Colonic mucosa (tissue), 4 donors: ENCODE measurements at regions not wholly inside any gene's neighbourhood (a gene's known extent, or its start where the extent isn't known, plus 50 kb on each side); places are given as distances from the start of the nearest gene placed in this dataset.

Source experiments
- DNase-seq: peaks from one replicate; pipeline ENCODE4 v3.0.0-alpha.2; 2020
- H3K27ac ChIP-seq: fragments of 200-600 bp; one replicate; pipeline ENCODE4 v1.8.0; 2021
- H3K27me3 ChIP-seq: fragments of 200-600 bp; one replicate; pipeline ENCODE4 v1.8.0; 2021
- H3K36me3 ChIP-seq: fragments of 200-600 bp; one replicate; pipeline ENCODE4 v1.8.0; 2021
- H3K4me1 ChIP-seq: fragments of 200-600 bp; one replicate; pipeline ENCODE4 v1.8.0; 2021; ENCODE audit warnings: mild to moderate bottlenecking
- H3K4me3 ChIP-seq: fragments of 200-600 bp; one replicate; pipeline ENCODE4 v1.8.0; 2021
- H3K9ac ChIP-seq, 2 donors: one replicate each; pipeline ENCODE4 v1.7.0; 2013; ENCODE audit warnings: control low read depth in 2 of 2, low read depth in 2 of 2, low read length in 2 of 2
- H3K9me3 ChIP-seq: fragments of 200-600 bp; one replicate; pipeline ENCODE4 v1.8.0; 2021
- intact Hi-C: fragments of 100-400 bp; cut with DNase I; formaldehyde crosslinking; loops from one replicate; pipeline ENCODE4 v1.14.1; 2022
- TF ChIP-seq, protein P1 (sequence below): fragments of 200-600 bp; IDR thresholded peaks from one replicate; pipeline ENCODE4 v1.8.0; 2022; ENCODE audit warnings: antibody characterized with exemption, mild to moderate bottlenecking
- donor health status: healthy.
- donor health status: DM: no; HTN: no; CAD: no.
- donor health status: DM: no; HTN: no; CAD: no.

DNA sequence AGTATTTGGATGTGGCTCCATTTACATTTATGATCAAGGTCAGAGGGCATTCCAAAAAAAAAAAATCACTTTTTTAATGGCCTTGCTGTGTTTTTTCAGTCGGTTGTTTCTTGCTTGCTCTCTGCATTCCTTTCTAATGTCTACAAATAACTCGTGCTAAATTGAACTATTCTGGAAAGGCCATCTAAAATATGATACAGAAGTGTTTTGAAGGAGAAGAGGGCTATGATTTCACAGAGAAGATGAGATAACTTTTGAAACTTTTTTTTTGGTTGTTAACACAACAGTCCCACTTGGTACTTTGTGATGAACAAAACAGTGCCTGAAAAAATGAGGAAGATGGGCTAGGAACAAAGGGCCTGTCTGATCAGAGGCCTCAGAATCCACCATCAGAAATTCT lies 156.1 kb upstream of the SMLR1 start:
- TF ChIP-seq, protein P1, sequence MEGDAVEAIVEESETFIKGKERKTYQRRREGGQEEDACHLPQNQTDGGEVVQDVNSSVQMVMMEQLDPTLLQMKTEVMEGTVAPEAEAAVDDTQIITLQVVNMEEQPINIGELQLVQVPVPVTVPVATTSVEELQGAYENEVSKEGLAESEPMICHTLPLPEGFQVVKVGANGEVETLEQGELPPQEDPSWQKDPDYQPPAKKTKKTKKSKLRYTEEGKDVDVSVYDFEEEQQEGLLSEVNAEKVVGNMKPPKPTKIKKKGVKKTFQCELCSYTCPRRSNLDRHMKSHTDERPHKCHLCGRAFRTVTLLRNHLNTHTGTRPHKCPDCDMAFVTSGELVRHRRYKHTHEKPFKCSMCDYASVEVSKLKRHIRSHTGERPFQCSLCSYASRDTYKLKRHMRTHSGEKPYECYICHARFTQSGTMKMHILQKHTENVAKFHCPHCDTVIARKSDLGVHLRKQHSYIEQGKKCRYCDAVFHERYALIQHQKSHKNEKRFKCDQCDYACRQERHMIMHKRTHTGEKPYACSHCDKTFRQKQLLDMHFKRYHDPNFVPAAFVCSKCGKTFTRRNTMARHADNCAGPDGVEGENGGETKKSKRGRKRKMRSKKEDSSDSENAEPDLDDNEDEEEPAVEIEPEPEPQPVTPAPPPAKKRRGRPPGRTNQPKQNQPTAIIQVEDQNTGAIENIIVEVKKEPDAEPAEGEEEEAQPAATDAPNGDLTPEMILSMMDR, result no peak
- H3K9ac ChIP-seq, result no peak overlapping the region
- no peaks in the 10 kb centered on the region for H3K4me1 ChIP-seq
- no peak overlapping the region for H3K4me3 ChIP-seq
- no peak for DNase-seq
- H3K27me3 ChIP-seq, result no peaks in the 10 kb centered on the region
- intact Hi-C loops, result no loop called here
- no peaks in the 10 kb centered on the region for H3K36me3 ChIP-seq
- no peaks in the 10 kb centered on the region for H3K9me3 ChIP-seq
- no peak overlapping the region for H3K27ac ChIP-seq

DNA sequence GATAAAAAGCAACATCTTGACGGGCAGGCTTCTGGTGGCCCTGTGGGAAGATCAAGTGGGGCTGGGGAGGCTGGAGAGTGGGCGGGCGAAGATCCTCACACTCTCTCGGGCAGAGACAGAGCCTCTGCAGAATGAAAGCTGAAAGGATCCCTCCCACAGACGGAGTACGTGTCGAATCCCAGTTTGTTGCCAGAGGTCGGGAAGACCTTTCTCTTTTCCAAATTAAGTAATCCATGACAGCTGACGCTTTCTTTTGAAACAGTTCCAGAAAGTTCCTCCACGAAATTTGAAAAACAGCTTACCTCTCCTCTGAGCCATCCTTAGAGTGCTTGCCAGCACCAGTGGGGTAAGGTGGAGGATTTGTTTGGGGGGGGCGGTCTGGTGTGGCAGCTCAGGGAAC lies 155.6 kb upstream of the SMLR1 start:
- no peak overlapping the region for H3K9ac ChIP-seq
- no peaks in the 10 kb centered on the region for H3K9me3 ChIP-seq
- H3K27me3 ChIP-seq, result no peaks in the 10 kb centered on the region
- intact Hi-C loops, result no loop called here
- TF ChIP-seq, protein P1, result no peak
- no peaks in the 10 kb centered on the region for H3K4me1 ChIP-seq
- H3K36me3 ChIP-seq, result no peaks in the 10 kb centered on the region
- no peak overlapping the region for H3K4me3 ChIP-seq
- H3K27ac ChIP-seq, result no peak overlapping the region
- DNase-seq, result no peak

DNA sequence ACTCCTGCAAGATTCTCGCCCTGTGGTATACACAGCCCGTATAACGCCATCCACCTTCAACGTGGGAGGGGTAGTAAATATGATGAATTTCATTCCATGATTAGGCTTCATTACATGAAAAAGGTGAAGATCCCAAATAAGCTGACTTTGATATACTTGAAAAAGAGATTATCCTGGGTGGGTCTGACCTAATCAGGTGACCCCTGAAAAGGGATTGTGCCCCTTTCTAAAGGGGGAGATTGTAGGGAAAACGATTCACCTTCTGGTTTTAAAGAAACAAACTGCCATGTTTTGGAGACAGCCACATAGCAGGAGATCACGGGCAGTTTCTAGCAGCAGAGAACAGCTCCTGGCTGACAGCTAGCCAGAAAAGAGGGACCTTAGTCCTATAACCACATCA lies 155.1 kb upstream of the SMLR1 start:
- Histone ChIP-seq H3K27ac (no peak overlapping the region), H3K27me3 (no peaks in the 10 kb centered on the region), H3K9me3 (no peaks in the 10 kb centered on the region), H3K4me1 (no peaks in the 10 kb centered on the region), H3K9ac (no peak overlapping the region), H3K4me3 (no peak overlapping the region), H3K36me3 (no peaks in the 10 kb centered on the region)
- TF ChIP-seq, protein P1, result no peak
- no peak for DNase-seq
- intact Hi-C loops, result no loop called here

DNA sequence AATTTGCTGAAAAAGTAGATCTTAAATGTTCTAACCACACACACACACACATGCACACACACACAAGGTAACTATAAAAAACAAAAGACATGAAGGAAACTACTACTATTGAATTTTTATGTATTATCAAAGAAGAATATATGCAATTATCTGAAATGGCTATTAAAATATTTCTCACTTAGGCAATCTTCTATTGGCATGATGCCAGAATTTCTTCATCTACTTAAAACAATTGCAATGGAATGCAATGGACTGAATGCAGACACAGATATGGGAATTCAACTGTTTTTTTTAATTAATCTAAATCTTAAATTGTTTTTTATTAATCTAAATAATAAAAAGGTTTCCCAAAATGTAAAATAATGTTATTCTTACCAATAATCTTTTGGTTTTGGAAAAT lies 152.6 kb upstream of the SMLR1 start:
- DNase-seq, result no peak
- no peak overlapping the region for H3K4me3 ChIP-seq
- H3K9me3 ChIP-seq, result no peaks in the 10 kb centered on the region
- no peaks in the 10 kb centered on the region for H3K27me3 ChIP-seq
- intact Hi-C loops, result no loop called here
- H3K36me3 ChIP-seq, result no peaks in the 10 kb centered on the region
- no peak overlapping the region for H3K27ac ChIP-seq
- H3K9ac ChIP-seq, result no peak overlapping the region
- TF ChIP-seq, protein P1, result no peak
- H3K4me1 ChIP-seq, result no peaks in the 10 kb centered on the region

DNA sequence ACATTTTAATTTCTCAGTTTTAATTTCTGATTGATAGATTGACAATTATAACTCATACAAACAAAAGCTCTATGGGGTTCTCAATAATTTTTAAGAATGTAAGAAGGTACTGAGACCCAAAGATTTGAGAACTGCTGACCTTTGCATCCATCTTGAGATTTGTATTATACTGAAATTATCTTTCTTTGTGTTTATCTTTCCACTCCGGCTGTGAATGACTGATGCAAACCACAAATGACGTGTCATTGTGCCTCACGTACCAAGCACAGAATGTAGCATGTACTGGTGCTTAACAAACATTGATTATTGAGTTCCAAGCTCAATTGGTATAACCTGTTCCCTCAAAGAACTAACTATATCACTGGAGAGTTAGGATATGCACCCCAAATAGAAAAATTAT lies 152.1 kb upstream of the SMLR1 start:
- H3K9ac ChIP-seq, result no peak overlapping the region
- no peaks in the 10 kb centered on the region for H3K36me3 ChIP-seq
- H3K27ac ChIP-seq, result no peak overlapping the region
- no peaks in the 10 kb centered on the region for H3K4me1 ChIP-seq
- H3K27me3 ChIP-seq, result no peaks in the 10 kb centered on the region
- no peak for DNase-seq
- H3K4me3 ChIP-seq, result no peak overlapping the region
- intact Hi-C loops, result no loop called here
- TF ChIP-seq, protein P1, result no peak
- H3K9me3 ChIP-seq, result no peaks in the 10 kb centered on the region
